ENCODE measurements at regions not wholly inside any gene's neighbourhood (a gene's known extent, or its start where the extent isn't known, plus 50 kb on each side); places are given as distances from the start of the nearest gene placed in this dataset.

- no peak for TF ChIP-seq EZH2 (IDR thresholded peaks at IDR 0.05; ENCODE audit: borderline replicate concordance, low read depth, low read length, severe bottlenecking)
- TF ChIP-seq, protein P1, sequence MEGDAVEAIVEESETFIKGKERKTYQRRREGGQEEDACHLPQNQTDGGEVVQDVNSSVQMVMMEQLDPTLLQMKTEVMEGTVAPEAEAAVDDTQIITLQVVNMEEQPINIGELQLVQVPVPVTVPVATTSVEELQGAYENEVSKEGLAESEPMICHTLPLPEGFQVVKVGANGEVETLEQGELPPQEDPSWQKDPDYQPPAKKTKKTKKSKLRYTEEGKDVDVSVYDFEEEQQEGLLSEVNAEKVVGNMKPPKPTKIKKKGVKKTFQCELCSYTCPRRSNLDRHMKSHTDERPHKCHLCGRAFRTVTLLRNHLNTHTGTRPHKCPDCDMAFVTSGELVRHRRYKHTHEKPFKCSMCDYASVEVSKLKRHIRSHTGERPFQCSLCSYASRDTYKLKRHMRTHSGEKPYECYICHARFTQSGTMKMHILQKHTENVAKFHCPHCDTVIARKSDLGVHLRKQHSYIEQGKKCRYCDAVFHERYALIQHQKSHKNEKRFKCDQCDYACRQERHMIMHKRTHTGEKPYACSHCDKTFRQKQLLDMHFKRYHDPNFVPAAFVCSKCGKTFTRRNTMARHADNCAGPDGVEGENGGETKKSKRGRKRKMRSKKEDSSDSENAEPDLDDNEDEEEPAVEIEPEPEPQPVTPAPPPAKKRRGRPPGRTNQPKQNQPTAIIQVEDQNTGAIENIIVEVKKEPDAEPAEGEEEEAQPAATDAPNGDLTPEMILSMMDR (IDR thresholded peaks at IDR 0.05; ENCODE audit: borderline replicate concordance, extremely low read depth, low read length, poor library complexity, severe bottlenecking), result no peak
Measured at GRCh38 chrY:13805057-13805735, 101.5 kb downstream of the TMSB4Y start.

All from DND-41 (cell line).